HCT116 (cell line): ENCODE measurements at regions not wholly inside any gene's neighbourhood (a gene's known extent, or its start where the extent isn't known, plus 50 kb on each side); places are given as distances from the start of the nearest gene placed in this dataset.

Experiments
- ATAC-seq: fragments of 200-7000 bp; cut with Tn5 transposase; 2 replicates; pipeline ENCODE4 v1.9.1; 2020; ENCODE audit warnings: mild to moderate bottlenecking, moderate library complexity
- BruUV-seq: library from RNA; stranded (reverse); fragments of 400-500 nt; replicated peaks from 2 replicates; lab custom pipeline; 2021; lab: Mats Ljungman, UMichigan
- CTCF ChIA-PET: fragments of 300-600 bp; sonication (Branson Sonifier 250); formaldehyde crosslinking; loops from one replicate; lab custom pipeline; 2021; ENCODE audit warnings: antibody characterized with exemption; lab: Charles Lee
- POLR2A ChIA-PET: fragments of 300-600, 350-600 bp; sonication (Branson Sonifier 250); formaldehyde crosslinking; loops from one replicate; lab custom pipeline; 2021; ENCODE audit warnings: antibody characterized with exemption; lab: Charles Lee
- RAD21 ChIA-PET, 2 experiments: fragments of 300-600 bp; sonication (Branson Sonifier 250); formaldehyde crosslinking; loops; one replicate each; lab custom pipeline; 2023; ENCODE audit warnings: low total read pairs in 2 of 2; ENCODE audit not compliant: uncharacterized antibody in 2 of 2, unreplicated experiment in 2 of 2, low non-redundant PET in 1 of 2; lab: Charles Lee
- DNase-seq: peaks from one replicate; pipeline ENCODE4 v3.0.0-alpha.2; 2010; ENCODE audit warnings: low read depth, low spot score
- H2AFZ ChIP-seq: fragments of 200-600 bp; shearing (Covaris generic), sonication (generic); 2 replicates; pipeline ENCODE4 v1.6.1; 2017; ENCODE audit warnings: low read depth, mixed run types, mixed read lengths, antibody characterized with exemption, low read length; ENCODE audit not compliant: poor library complexity, severe bottlenecking
- H3K27ac ChIP-seq: 2 replicates; pipeline ENCODE4 v1.5.1; 2012; ENCODE audit warnings: low read depth, low read length
- H3K27me3 ChIP-seq: fragments of 200-600 bp; sonication (generic); 2 replicates; pipeline ENCODE4 v1.6.1; 2016; ENCODE audit warnings: mixed run types, low read length, mixed read lengths; ENCODE audit not compliant: insufficient read depth
- H3K36me3 ChIP-seq, 2 experiments: fragments of 200-500 bp in 1 of 2; fragments of 200-600 bp in 1 of 2; sonication (Bioruptor generic) in 1 of 2; sonication (generic) in 1 of 2; 2 replicates each; pipeline versions ENCODE4 v1.5.1 to v1.6.1; 2014 to 2016; ENCODE audit warnings: low read length in 2 of 2, inconsistent platforms in 1 of 2, mixed read lengths in 1 of 2, mixed run types in 1 of 2; ENCODE audit not compliant: insufficient read depth in 2 of 2, control insufficient read depth in 1 of 2
- H3K4me1 ChIP-seq, 2 experiments: fragments of 200-600 bp in 1 of 2; sonication (generic) in 1 of 2; 2 replicates each; pipeline versions ENCODE4 v1.5.1 to v1.6.1; 2012 to 2017; ENCODE audit warnings: low read length in 2 of 2, inconsistent platforms in 1 of 2, mild to moderate bottlenecking in 1 of 2, mixed read lengths in 1 of 2, mixed run types in 1 of 2, moderate library complexity in 1 of 2; ENCODE audit not compliant: insufficient read depth in 2 of 2, control insufficient read depth in 1 of 2
- H3K4me2 ChIP-seq: fragments of 200-600 bp; sonication (generic); 2 replicates; pipeline ENCODE4 v1.6.1; 2017; ENCODE audit warnings: mixed run types, low read length, mixed read lengths
- H3K4me3 ChIP-seq, 2 experiments: fragments of 200-600 bp in 1 of 2; sonication (generic) in 1 of 2; replicated peaks in 1 of 2; 2 replicates each; pipeline ENCODE4 v1.5.1; 2011 to 2016; ENCODE audit warnings: low read length in 2 of 2, control low read depth in 1 of 2, low read depth in 1 of 2, mild to moderate bottlenecking in 1 of 2, mixed read lengths in 1 of 2, mixed run types in 1 of 2
- H3K79me2 ChIP-seq: fragments of 200-600 bp; sonication (generic); 2 replicates; pipeline ENCODE4 v1.6.1; 2017; ENCODE audit warnings: mild to moderate bottlenecking, mixed run types, low read length, moderate library complexity, mixed read lengths; ENCODE audit not compliant: insufficient read depth
- H3K9ac ChIP-seq: fragments of 200-600 bp; sonication (generic); 2 replicates; pipeline ENCODE4 v1.6.1; 2016; ENCODE audit warnings: low read length, mixed read lengths
- H3K9me2 ChIP-seq: fragments of 200-600 bp; sonication (generic), shearing (Covaris generic); 2 replicates; pipeline ENCODE4 v1.6.1; 2017; ENCODE audit warnings: mixed run types, mild to moderate bottlenecking, moderate library complexity; ENCODE audit not compliant: insufficient read depth
- H3K9me3 ChIP-seq, 2 experiments: fragments of 200-500 bp in 1 of 2; fragments of 200-600 bp in 1 of 2; sonication (Bioruptor generic) in 1 of 2; sonication (generic) in 1 of 2; 2 replicates each; pipeline ENCODE4 v1.6.1; 2014 to 2017; ENCODE audit warnings: low read length in 2 of 2, mixed read lengths in 2 of 2, inconsistent platforms in 1 of 2, low read depth in 1 of 2, mild to moderate bottlenecking in 1 of 2, mixed run types in 1 of 2, moderate library complexity in 1 of 2; ENCODE audit not compliant: control insufficient read depth in 1 of 2, insufficient read depth in 1 of 2
- H4K20me1 ChIP-seq: fragments of 200-600 bp; sonication (generic), shearing (Covaris generic); 2 replicates; pipeline ENCODE4 v1.6.1; 2017; ENCODE audit warnings: mixed run types, mild to moderate bottlenecking, moderate library complexity; ENCODE audit not compliant: insufficient read depth
- CBX3 ChIP-seq: IDR thresholded peaks from 2 replicates; pipeline ENCODE4 v1.6.1; 2012; ENCODE audit warnings: low read depth
- CTCF ChIP-seq, 3 experiments: fragments of 200-600 bp in 1 of 3; sonication (generic) in 1 of 3; IDR thresholded peaks in 2 of 3; conservative IDR thresholded peaks in 1 of 3; 2 replicates each; pipeline ENCODE4 v1.5.1; 2012 to 2017; ENCODE audit warnings: low read depth in 2 of 3, low read length in 2 of 3, antibody characterized with exemption in 1 of 3, borderline replicate concordance in 1 of 3, control low read depth in 1 of 3, mild to moderate bottlenecking in 1 of 3, mixed read lengths in 1 of 3, mixed run types in 1 of 3, moderate library complexity in 1 of 3; ENCODE audit not compliant: insufficient read depth in 1 of 3
- EZH2 ChIP-seq: fragments of 200-600 bp; sonication (generic); IDR thresholded peaks from 2 replicates; pipeline ENCODE4 v1.6.1; 2017; ENCODE audit warnings: antibody characterized with exemption, mixed run types
- EZH2phosphoT487 ChIP-seq: fragments of 200-600 bp; IDR thresholded peaks from 2 replicates; pipeline ENCODE4 v1.6.1; 2018; ENCODE audit warnings: antibody characterized with exemption, borderline replicate concordance
- FOSL1 ChIP-seq: IDR thresholded peaks from 2 replicates; pipeline ENCODE4 v1.6.1; 2012; ENCODE audit warnings: low read depth
- JUND ChIP-seq: IDR thresholded peaks from 2 replicates; pipeline ENCODE4 v1.6.1; 2012
- MAX ChIP-seq: IDR thresholded peaks from 2 replicates; pipeline ENCODE4 v1.6.1; 2012
- POLR2AphosphoS5 ChIP-seq: IDR thresholded peaks from 2 replicates; pipeline ENCODE4 v1.6.1; 2011; ENCODE audit warnings: mild to moderate bottlenecking, low read depth, low read length, moderate library complexity
- RAD21 ChIP-seq: IDR thresholded peaks from 2 replicates; pipeline ENCODE4 v1.6.1; 2012; ENCODE audit warnings: low read depth, mild to moderate bottlenecking
- SIN3A ChIP-seq: IDR thresholded peaks from 2 replicates; pipeline ENCODE4 v1.6.1; 2012; ENCODE audit warnings: low read depth
- SRF ChIP-seq: IDR thresholded peaks from 2 replicates; pipeline ENCODE4 v1.6.1; 2012; ENCODE audit warnings: low read depth
- YY1 ChIP-seq: IDR thresholded peaks from 2 replicates; pipeline ENCODE4 v1.6.1; 2011; ENCODE audit warnings: low read length, low read depth, moderate library complexity, mild to moderate bottlenecking; ENCODE audit not compliant: insufficient replicate concordance; ENCODE audit errors: extremely low read depth
- ZBTB33 ChIP-seq: IDR thresholded peaks from 2 replicates; pipeline ENCODE4 v1.6.1; 2011; ENCODE audit warnings: mild to moderate bottlenecking, low read length, moderate library complexity; ENCODE audit not compliant: insufficient replicate concordance; ENCODE audit errors: extremely low read depth
- ZNF274 ChIP-seq: fragments of 200-500 bp; sonication (Bioruptor generic); IDR thresholded peaks from 2 replicates; pipeline ENCODE4 v1.6.1; 2014; ENCODE audit warnings: mild to moderate bottlenecking, low read depth, low read length, inconsistent platforms
- intact Hi-C: fragments of 100-400 bp; cut with micrococcal nuclease; formaldehyde crosslinking; loops from 2 replicates; pipeline ENCODE4 v1.10.0; 2022

- Histone ChIP-seq H3K9me3 (no peaks in the 10 kb centered on the region; a peak in 1 of 4 replicates), H3K27me3 (no peaks in the 10 kb centered on the region), H3K4me1 (no peaks in the 10 kb centered on the region), H3K9ac (no peak overlapping the region), H3K36me3 (no peaks in the 10 kb centered on the region), H3K79me2 (no peaks in the 10 kb centered on the region), H2AFZ (no peak overlapping the region), H3K4me3 (no peak overlapping the region), H3K27ac (no peak overlapping the region), H3K4me2 (no peak overlapping the region), H3K9me2 (no peaks in the 10 kb centered on the region), H4K20me1 (no peaks in the 10 kb centered on the region)
- no peak for ATAC-seq
- POLR2A ChIA-PET = no interaction called here
- intact Hi-C loops = no loop called here
- no peak for DNase-seq
- TF ChIP-seq FOSL1 = no peak
- TF ChIP-seq JUND = no peak
- no peak for TF ChIP-seq POLR2AphosphoS5
- TF ChIP-seq CBX3 = no peak
- no peak for TF ChIP-seq RAD21
- no peak for TF ChIP-seq MAX
- TF ChIP-seq SIN3A = no peak
- TF ChIP-seq ZBTB33 = no peak
- TF ChIP-seq ZNF274 = no peak
- no peak for TF ChIP-seq CTCF (IDR thresholded peaks at IDR 0.05 in 2 of 3, conservative IDR thresholded peaks at IDR 0.05 in 1 of 3; ENCODE audit: borderline replicate concordance in 1 of 3, insufficient read depth in 1 of 3, low read depth in 2 of 3, low read length in 2 of 3)
- TF ChIP-seq EZH2phosphoT487 = no peak
- no peak for TF ChIP-seq EZH2
- no peak for TF ChIP-seq SRF
- no peak for TF ChIP-seq YY1
- CTCF ChIA-PET = no interaction called here
- RAD21 ChIA-PET = no interaction called here
- no TSS peak for BruUV-seq
These were observed 183.2 kb upstream of the PDE4D start for GRCh38 chr5:60076746-60077145.
